ENCODE measurements at regions not wholly inside any gene's neighbourhood (a gene's known extent, or its start where the extent isn't known, plus 50 kb on each side); places are given as distances from the start of the nearest gene placed in this dataset.

DNA sequence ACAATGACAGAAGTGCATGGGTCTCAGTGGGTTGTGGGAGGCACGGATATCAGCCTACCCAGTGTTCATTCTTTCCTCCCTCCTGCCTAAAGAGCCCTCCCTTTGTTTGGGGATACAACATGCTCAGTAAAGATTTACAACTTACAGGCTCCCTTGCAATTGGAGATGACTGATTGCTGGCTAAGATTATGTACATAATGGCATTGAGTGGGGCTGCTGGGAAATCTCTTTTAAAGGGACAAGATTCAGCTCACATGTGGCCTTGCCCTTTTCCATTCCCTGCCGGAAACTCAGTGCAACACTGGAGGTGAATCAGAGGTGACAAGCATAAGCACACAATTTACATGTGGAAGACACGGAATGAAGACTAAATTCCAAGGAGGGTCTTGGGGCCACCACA is 83.7 kb upstream of the CHRM3 start:
- TF ChIP-seq EZH2 (optimal IDR thresholded peaks at IDR 0.05; ENCODE audit: low read depth, low read length) = no peak
- TF ChIP-seq EZH2phosphoT487 (IDR thresholded peaks at IDR 0.05; ENCODE audit: low read length) = no peak
- TF ChIP-seq, protein P1, sequence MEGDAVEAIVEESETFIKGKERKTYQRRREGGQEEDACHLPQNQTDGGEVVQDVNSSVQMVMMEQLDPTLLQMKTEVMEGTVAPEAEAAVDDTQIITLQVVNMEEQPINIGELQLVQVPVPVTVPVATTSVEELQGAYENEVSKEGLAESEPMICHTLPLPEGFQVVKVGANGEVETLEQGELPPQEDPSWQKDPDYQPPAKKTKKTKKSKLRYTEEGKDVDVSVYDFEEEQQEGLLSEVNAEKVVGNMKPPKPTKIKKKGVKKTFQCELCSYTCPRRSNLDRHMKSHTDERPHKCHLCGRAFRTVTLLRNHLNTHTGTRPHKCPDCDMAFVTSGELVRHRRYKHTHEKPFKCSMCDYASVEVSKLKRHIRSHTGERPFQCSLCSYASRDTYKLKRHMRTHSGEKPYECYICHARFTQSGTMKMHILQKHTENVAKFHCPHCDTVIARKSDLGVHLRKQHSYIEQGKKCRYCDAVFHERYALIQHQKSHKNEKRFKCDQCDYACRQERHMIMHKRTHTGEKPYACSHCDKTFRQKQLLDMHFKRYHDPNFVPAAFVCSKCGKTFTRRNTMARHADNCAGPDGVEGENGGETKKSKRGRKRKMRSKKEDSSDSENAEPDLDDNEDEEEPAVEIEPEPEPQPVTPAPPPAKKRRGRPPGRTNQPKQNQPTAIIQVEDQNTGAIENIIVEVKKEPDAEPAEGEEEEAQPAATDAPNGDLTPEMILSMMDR (IDR thresholded peaks at IDR 0.05; ENCODE audit: low read length) = no peak

Measured in MM.1S (cell line).